Stimulated activated CD4-positive, alpha-beta T cell treated with anti-CD3 and anti-CD28 coated beads, Interleukin-15, amount 100 ng/mL, for 1 hour (primary cell): ENCODE measurements at regions not wholly inside any gene's neighbourhood (a gene's known extent, or its start where the extent isn't known, plus 50 kb on each side); places are given as distances from the start of the nearest gene placed in this dataset.
"Not testable (repeated sequence)": the region's sequence is repeated elsewhere in the genome, so short reads cannot be mapped to it uniquely, and the experiment has no call there.

Experiments
- DNase-seq, 2 donors: peaks; one replicate each; pipeline ENCODE4 v3.0.0-alpha.2; 2020; ENCODE audit warnings: low read depth in 1 of 2, low spot score in 1 of 2

GRCh38 chr7:12002428-12002827, 170.4 kb upstream of the THSD7A start:
- DNase-seq, result no peak

DNA sequence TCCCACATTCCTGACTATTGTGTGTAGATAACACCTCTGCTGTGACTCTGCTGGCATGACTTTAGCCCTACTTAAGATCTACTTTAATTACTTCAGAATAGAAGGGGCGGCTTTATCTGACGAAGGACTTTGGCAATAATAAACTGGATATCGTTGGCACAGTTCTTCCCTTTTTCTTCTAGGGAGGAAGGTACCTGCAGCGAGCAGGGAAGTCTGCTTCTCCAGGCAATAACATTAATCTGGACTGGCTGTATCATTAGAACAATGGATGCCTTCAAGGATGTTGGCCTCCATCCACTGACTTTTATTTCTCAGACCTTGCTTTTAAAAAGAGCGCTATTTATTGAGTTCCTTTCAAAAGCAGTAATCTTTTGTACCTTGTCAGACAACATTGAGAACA, 172.6 kb upstream of the THSD7A start:
- no peak for DNase-seq

GRCh38 chr7:12007576-12007975, 175.6 kb upstream of the THSD7A start:
- no peak for DNase-seq

DNA sequence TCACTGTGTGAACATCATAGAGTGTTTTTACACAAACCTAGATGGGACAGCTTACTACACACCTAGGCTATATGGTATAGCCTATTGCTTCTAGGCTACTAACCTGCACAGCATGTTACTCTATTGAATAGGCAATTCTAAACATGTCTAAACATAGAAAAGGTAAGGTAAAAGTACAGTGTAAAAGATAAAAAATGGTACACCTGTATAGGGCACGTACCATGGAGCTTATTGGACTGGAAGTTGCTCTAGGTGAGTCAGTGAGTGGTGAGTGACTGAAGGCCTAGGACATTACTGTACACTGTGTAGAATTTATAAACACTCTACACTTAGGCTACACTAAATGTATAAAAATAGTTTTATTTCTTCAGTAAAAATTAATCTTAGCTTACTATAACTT, 182.0 kb upstream of the THSD7A start:
- DNase-seq, result no peak

GRCh38 chr7:12016439-12016838, 184.4 kb upstream of the THSD7A start:
- no peak for DNase-seq

DNA sequence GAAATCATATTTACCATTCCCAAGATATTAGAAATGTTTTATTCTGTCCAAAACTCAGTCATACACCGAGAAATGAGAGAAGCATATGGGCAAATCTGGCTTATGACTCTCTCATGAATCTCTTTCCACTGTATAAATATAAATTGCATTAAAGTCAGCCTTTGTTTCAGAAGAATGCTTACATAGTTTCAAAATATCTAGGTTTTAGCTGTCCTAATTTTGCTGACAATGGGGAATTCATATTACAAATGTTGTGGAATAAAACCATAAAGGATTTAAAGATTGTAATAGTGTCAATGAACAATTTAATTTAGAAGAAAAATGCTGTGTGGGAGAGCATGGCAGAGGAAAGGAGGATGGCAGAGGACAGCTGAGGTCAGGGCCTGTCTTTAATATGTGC, 185.0 kb upstream of the THSD7A start:
- DNase-seq, result no peak

DNA sequence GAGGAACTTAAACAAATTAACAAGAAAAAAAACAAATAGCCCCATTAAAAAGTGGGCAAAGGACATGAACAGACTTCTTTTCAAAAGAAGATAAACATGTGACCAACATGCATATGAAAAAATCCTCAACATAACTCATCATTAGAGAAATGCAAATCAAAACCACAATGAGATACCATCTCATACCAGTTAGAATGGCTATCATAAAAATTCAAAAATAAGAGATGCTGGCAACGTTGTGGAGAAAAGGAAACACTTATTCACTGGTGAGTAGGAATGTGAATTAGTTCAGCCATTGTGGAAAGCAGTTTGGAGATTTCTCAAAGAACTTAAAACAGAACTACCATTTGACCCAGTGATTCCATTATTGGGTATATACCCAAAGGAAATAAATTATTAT, 189.1 kb upstream of the TMEM106B start:
- DNase-seq, result not testable (repeated sequence)

DNA sequence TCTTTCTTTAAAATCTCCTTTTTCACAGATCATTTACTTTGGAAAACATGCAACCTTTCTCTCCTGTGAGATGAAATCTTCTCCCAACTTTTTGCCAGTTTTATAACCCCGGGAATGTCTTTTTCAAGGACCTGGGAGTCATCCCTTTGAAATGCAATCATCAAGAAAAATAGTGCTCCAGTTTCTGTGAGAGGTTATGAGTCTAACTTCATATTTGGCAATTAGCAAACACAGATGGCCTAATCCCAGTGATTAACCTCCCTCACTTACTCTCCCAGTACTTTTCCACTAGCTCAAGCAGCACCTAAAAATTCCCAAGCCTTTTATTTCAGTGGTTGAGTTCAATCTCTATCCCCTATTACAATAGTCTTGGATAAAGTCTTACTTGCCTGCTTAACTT, 185.8 kb upstream of the TMEM106B start:
- DNase-seq, result no peak

- no peak for DNase-seq
Measured at GRCh38 chr7:12028508-12028907, 182.6 kb upstream of the TMEM106B start.

DNA sequence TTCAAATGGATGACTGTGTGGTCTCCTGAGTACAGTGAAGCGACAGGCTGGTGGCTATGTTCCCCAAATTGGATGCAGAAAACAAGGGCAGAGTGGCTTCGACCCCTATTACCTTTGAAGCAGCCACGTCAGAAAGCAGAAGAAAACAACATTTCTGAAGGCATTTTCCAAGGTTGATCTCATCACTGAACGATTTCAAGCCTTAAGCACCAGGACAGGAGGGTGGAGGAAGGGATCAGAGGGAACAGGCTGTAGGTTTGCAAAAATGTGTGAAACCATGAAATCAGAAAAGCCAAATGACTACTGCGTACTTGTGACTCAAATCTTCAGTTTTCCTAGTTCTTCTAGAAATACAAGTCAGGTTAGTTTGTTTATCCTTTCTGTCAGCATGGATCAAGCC, 181.0 kb upstream of the TMEM106B start:
- no peak for DNase-seq

GRCh38 chr7:12031186-12031585, 179.9 kb upstream of the TMEM106B start:
- DNase-seq, result no peak

- DNase-seq, result no peak
Measured at GRCh38 chr7:12031638-12032037, 179.5 kb upstream of the TMEM106B start.

DNA sequence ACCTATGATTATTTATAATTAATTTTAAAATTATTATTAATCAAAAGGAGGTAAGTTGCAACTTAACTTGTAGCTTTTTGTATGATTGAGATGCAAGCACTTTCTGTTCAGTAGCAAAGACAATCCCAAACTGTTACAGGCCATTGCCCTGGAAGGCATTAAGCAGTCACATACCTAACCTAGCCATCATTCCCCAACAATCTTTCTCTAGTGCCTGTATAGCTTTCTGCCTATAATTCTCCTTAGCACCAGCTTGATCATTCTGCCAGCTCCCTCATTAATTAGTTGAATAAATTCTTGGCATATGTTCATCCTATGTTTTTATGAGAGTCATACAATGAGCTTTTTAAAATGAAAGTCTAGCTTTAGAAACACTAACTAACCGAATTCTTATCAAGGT, 178.9 kb upstream of the TMEM106B start:
- DNase-seq, result no peak

DNA sequence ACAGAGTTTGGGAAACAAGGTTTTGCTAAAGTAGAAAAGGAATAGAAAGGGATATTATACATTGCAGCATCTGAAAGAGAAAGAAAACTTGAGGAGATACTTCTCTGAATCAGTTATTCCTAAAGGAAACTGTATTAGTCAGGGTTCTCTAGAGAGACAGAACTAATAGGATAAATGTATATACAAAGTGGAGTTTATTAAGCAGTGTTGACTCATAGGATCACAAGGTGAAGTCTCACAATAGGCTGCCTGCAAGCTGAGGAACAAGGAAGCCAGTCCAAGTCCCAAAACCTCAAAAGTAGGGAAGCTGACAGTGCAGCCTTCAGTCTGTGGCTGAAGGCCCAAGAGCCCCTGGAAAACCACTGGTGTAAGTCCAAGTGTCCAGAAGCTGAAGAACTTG, 167.6 kb upstream of the TMEM106B start:
- DNase-seq, result not testable (repeated sequence)

GRCh38 chr7:12052211-12052610, 158.9 kb upstream of the TMEM106B start:
- no peak for DNase-seq

DNA sequence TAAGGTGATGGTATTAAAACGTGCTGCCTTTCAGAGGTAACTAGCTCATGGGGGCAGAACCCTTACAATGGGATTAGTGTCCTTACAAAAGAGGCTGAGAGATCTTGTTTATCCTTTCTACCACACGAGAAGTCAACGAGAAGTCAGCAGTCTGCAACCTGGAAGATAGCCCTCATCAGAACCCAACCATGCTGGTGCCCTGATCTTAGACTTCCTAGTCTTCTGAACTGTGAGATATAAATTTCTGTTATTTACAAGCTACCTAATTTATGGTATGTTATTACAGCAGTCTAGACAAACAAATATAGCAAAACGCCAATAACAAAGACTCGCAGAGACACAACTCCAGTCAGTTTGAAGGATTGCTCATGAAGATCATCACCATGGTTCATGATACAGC, 157.5 kb upstream of the TMEM106B start:
- DNase-seq, result no peak

- DNase-seq, result no peak
Measured at GRCh38 chr7:12054830-12055229, 156.3 kb upstream of the TMEM106B start.

DNA sequence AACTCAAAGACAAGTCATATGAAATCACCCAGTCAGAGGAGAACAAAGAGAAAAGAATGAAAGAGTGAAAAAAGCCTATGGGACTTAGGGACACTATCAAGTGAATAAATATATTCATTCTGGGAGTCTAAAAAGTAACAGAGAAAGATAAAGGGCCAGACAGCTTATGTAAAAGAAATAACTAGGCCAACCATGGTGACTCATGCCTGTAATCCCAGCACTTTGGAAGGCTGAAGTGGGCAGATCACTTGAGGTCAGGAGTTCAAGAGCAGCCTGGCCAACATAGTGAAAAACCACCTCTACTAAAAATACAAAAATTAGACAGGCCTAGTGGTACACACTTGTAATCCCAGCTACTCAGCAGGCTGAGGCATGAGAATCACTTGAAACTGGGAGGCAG, 154.7 kb upstream of the TMEM106B start:
- DNase-seq, result no peak

- no peak for DNase-seq
Measured at GRCh38 chr7:12056977-12057376, 154.1 kb upstream of the TMEM106B start.

- DNase-seq, result no peak
Measured at GRCh38 chr7:12062062-12062461, 149.0 kb upstream of the TMEM106B start.

GRCh38 chr7:12064586-12065127, 146.4 kb upstream of the TMEM106B start:
- DNase-seq, result no peak

DNA sequence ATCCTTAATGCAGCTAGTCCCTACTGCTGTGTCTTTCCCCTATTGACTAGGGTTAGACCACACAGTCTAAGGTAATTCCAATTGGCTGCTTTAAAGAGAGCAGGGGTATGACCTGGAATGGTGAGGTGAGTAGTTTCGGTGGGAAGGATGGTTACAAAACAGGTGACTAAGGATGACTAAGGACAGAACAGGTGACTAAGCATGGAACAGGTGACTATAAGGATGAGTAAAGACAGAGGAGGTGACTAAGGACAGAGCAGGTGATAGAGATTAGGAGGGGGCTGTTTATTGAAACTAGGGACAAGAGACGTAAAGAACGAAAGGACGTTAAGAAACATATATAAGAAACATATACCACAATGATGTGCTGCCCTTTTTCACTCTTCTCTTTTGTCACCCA, 145.1 kb upstream of the TMEM106B start:
- DNase-seq, result no peak

GRCh38 chr7:12066521-12066920, 144.6 kb upstream of the TMEM106B start:
- DNase-seq, result no peak
